C4-2B (cell line): ENCODE measurements at regions not wholly inside any gene's neighbourhood (a gene's known extent, or its start where the extent isn't known, plus 50 kb on each side); places are given as distances from the start of the nearest gene placed in this dataset.

ENCODE experiments used
- CTCF ChIP-seq: fragments of 450-650 bp; conservative IDR thresholded peaks from 2 replicates; pipeline ENCODE4 v1.5.1; 2017; ENCODE audit warnings: mild to moderate bottlenecking
- ZFX ChIP-seq: fragments of 450-650 bp; IDR thresholded peaks from 2 replicates; pipeline ENCODE4 v1.6.1; 2017

GRCh38 chr1:25048728-25049127 lies 118.7 kb upstream of the RUNX3 start:
- TF ChIP-seq CTCF (no peak), ZFX (no peak)
